Adrenal gland (tissue), 9 donors: ENCODE measurements at regions not wholly inside any gene's neighbourhood (a gene's known extent, or its start where the extent isn't known, plus 50 kb on each side); places are given as distances from the start of the nearest gene placed in this dataset.

Source experiments
- DNase-seq, 7 donors: peaks; one replicate each; pipeline ENCODE4 v3.0.0-alpha.2; 2019 to 2020
- H3K27ac ChIP-seq, 5 donors: fragments of 200-600 bp; sonication (generic) in 4 of 5; 1 replicate in 3 of 5; 2 replicates in 2 of 5; pipeline versions ENCODE4 v1.5.1 to v1.8.0; 2016 to 2020; ENCODE audit warnings: mild to moderate bottlenecking in 1 of 5
- H3K27me3 ChIP-seq: fragments of 200-600 bp; 2 replicates; pipeline ENCODE4 v1.8.0; 2021
- H3K36me3 ChIP-seq, 2 donors: fragments of 200-600 bp; replicated peaks in 1 of 2; 1 replicate in 1 of 2; 2 replicates in 1 of 2; pipeline versions ENCODE4 v1.5.1 to v1.8.0; 2018 to 2022
- H3K4me1 ChIP-seq, 2 donors: fragments of 200-600 bp; replicated peaks in 1 of 2; 1 replicate in 1 of 2; 2 replicates in 1 of 2; pipeline versions ENCODE4 v1.5.1 to v1.8.0; 2018 to 2021
- H3K4me3 ChIP-seq, 4 donors: fragments of 200-600 bp; sonication (generic) in 3 of 4; one replicate each; pipeline ENCODE4 v1.5.1; 2016 to 2018
- H3K9me3 ChIP-seq, 3 donors: fragments of 200-600 bp; sonication (generic) in 1 of 3; replicated peaks in 1 of 3; 1 replicate in 2 of 3; 2 replicates in 1 of 3; pipeline versions ENCODE4 v1.5.1 to v1.8.0; 2016 to 2021
- CTCF ChIP-seq, 6 experiments: fragments of 450-650 bp in 4 of 6; fragments of 200-600 bp in 2 of 6; sonication (generic) in 1 of 6; IDR thresholded peaks; 1 replicate in 5 of 6; 2 replicates in 1 of 6; pipeline versions ENCODE4 v1.5.1 to v1.8.0; 2016 to 2021; ENCODE audit warnings: antibody characterized with exemption in 6 of 6, mild to moderate bottlenecking in 2 of 6, moderate library complexity in 1 of 6
- POLR2A ChIP-seq, 2 donors: fragments of 450-650 bp; IDR thresholded peaks; one replicate each; pipeline ENCODE4 v1.6.1; 2017; ENCODE audit warnings: antibody characterized with exemption in 2 of 2, mild to moderate bottlenecking in 2 of 2, moderate library complexity in 1 of 2
- WGBS, 4 donors: extraction: QIAGEN DNeasy Blood & Tissue Kit in 2 of 4; methylation state at CpG; one replicate each; pipeline versions ENCODE4 v1.1.5 to v1.1.7; 2013 to 2017; 5-methylcytosine and 5-hydroxymethylcytosine counted together
- intact Hi-C, 2 donors: fragments of 100-400 bp; cut with DNase I; formaldehyde crosslinking; loops; one replicate each; pipeline versions ENCODE4 v1.14.1 to v1.15.0; 2022 to 2023
- donor health status: healthy with polysubstance abuse.
- donor health status: Bipolar disorder and iron deficiency.
- donor health status: DM: yes; HTN: yes; CAD: no.
- donor health status: DM: no; HTN: no; CAD: no.
- donor health status: DM: no; HTN: no; CAD: no.

GRCh38 chr2:150047620-150048222, 439.7 kb downstream of the RND3 start:
- peaks cover 0 to 5% (median 0%) of the 10 kb centered on the region in 3 donors for H3K9me3 ChIP-seq
- DNase-seq: no peak
- WGBS, 4 donors: 81 to 86% (median 82%) methylated on average over 2 of the region's 2 CpGs
- H3K27ac ChIP-seq: no peak overlapping the region
- intact Hi-C loops: no loop called here
- H3K4me1 ChIP-seq: no peaks in the 10 kb centered on the region
- TF ChIP-seq CTCF (IDR thresholded peaks at IDR 0.05) (no peak), POLR2A (IDR thresholded peaks at IDR 0.05) (no peak)
- H3K27me3 ChIP-seq: no peaks in the 10 kb centered on the region
- no peaks in the 10 kb centered on the region for H3K36me3 ChIP-seq
- H3K4me3 ChIP-seq: no peak overlapping the region

GRCh38 chr2:150046810-150047209, 440.7 kb downstream of the RND3 start:
- H3K36me3 ChIP-seq: no peaks in the 10 kb centered on the region
- intact Hi-C loops: no loop called here
- H3K27me3 ChIP-seq: no peaks in the 10 kb centered on the region
- no peak overlapping the region for H3K4me3 ChIP-seq
- no peaks in the 10 kb centered on the region for H3K4me1 ChIP-seq
- no peak for DNase-seq
- TF ChIP-seq CTCF (IDR thresholded peaks at IDR 0.05): no peak
- TF ChIP-seq POLR2A (IDR thresholded peaks at IDR 0.05): no peak
- H3K27ac ChIP-seq: no peak overlapping the region
- 80 to 84% (median 83%) methylated on average over 4 of the region's 4 CpGs for WGBS, 4 donors
- H3K9me3 ChIP-seq: peaks cover 0 to 5% (median 0%) of the 10 kb centered on the region in 3 donors

- TF ChIP-seq POLR2A (IDR thresholded peaks at IDR 0.05): no peak
- no peak for TF ChIP-seq CTCF (IDR thresholded peaks at IDR 0.05)
- intact Hi-C loops: no loop called here
- no peak overlapping the region for H3K27ac ChIP-seq
- H3K4me3 ChIP-seq: no peak overlapping the region
- H3K27me3 ChIP-seq: no peaks in the 10 kb centered on the region
- peaks cover 0 to 5% (median 0%) of the 10 kb centered on the region in 3 donors for H3K9me3 ChIP-seq
- WGBS, 4 donors: 76 to 82% (median 78%) methylated on average over 5 of the region's 5 CpGs
- no peaks in the 10 kb centered on the region for H3K4me1 ChIP-seq
- no peaks in the 10 kb centered on the region for H3K36me3 ChIP-seq
- DNase-seq: no peak
Measured at GRCh38 chr2:150046211-150046610, 441.3 kb downstream of the RND3 start.

- intact Hi-C loops: no loop called here
- H3K36me3 ChIP-seq: no peaks in the 10 kb centered on the region
- no peak overlapping the region for H3K4me3 ChIP-seq
- DNase-seq: no peak
- no peaks in the 10 kb centered on the region for H3K4me1 ChIP-seq
- peaks cover 0 to 5% (median 0%) of the 10 kb centered on the region in 3 donors for H3K9me3 ChIP-seq
- WGBS, 4 donors: 87 to 93% (median 89%) methylated on average over 4 of the region's 4 CpGs
- H3K27ac ChIP-seq: no peak overlapping the region
- TF ChIP-seq CTCF (IDR thresholded peaks at IDR 0.05) (no peak), POLR2A (IDR thresholded peaks at IDR 0.05) (no peak)
- H3K27me3 ChIP-seq: no peaks in the 10 kb centered on the region
Measured at GRCh38 chr2:150045601-150046000, 441.9 kb downstream of the RND3 start.
